ENCODE measurements at regions not wholly inside any gene's neighbourhood (a gene's known extent, or its start where the extent isn't known, plus 50 kb on each side); places are given as distances from the start of the nearest gene placed in this dataset.

DNA sequence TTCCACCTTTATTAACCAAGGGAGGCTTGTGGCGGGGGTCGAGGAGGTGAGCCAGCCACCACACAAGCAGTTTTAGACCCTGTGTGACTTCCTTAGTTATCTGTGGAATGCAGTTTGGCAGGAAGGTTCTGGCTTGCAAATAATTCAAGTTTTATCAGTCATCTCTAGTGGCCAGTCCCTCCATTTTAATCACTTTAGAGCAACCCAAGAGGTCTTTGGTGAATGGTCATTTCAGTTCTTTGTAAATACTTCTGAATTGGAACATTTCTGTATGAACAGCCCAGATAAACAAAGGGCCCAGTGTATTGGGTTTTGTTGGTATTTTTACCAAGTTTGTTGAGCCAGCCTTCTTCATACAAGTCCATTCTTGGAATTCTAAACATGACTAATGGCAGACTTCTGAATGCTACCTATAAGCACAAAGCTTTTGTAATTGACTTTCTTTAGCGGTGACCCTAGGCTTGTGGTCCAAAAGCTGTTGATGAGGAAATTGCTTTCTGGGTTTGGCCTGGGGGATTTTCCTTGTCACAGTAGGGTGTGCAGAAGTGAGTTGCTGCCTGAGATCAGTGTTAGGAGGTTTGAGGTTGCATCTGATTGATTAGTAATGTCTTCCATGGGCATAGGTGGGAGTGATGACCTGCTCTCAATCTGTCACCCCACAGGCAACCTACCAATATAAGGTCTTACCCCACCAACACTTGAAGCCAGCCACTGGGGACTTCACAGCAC, 193.3 kb upstream of the TOPAZ1 start:
- no peak overlapping the region for H3K4me3 Mint-ChIP-seq
- H3K27me3 Mint-ChIP-seq: peaks cover 32% of the 10 kb centered on the region
- no peaks in the 10 kb centered on the region for H3K4me1 Mint-ChIP-seq (ENCODE audit: low read depth)
- H3K36me3 Mint-ChIP-seq (ENCODE audit: low read depth): no peaks in the 10 kb centered on the region
- no peaks in the 10 kb centered on the region for H3K9me3 Mint-ChIP-seq
- DNase-seq: no peak
- H3K27ac Mint-ChIP-seq: no peak overlapping the region

DNA sequence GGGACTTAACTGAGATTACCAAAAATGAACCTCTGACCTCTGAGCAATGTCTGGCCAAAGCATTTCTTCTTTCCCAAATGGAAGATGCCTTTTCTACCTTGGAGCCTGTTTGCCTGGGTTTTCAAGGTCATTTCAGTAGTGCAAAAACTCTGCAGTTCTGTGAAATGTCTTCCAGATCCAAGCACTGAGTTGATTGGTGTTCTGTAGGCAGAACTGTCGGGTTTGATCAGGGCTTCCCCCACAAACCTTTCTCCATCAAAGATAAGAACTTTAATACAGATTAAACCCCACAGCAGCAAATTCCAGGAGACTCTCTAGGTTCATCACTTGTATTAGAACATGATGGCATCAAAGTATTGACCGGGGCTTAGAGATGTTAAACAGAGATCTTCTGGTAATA, 192.7 kb upstream of the TOPAZ1 start:
- no peaks in the 10 kb centered on the region for H3K4me1 Mint-ChIP-seq (ENCODE audit: low read depth)
- no peaks in the 10 kb centered on the region for H3K36me3 Mint-ChIP-seq (ENCODE audit: low read depth)
- H3K27me3 Mint-ChIP-seq: peaks cover 31% of the 10 kb centered on the region
- H3K27ac Mint-ChIP-seq: no peak overlapping the region
- no peak for DNase-seq
- H3K9me3 Mint-ChIP-seq: no peaks in the 10 kb centered on the region
- H3K4me3 Mint-ChIP-seq: no peak overlapping the region

DNA sequence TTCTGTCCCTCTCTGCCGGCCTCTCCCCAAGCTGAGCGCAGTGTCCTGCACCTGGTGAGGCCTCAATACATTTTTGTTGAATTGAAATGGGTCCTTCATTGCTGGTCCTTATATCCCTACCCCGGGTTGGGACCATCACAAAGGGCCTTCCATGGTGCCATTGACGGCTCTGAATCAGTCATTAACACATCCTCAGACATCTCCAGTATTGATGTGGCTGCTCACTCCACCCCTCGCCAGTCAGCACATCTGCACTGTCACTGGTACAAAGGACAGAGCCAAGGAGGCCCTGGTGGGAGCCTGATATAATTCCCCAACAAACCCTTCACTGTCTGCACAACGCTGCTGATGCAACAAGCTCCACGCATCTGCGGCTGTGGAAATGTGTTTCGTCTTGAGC, 191.6 kb upstream of the TOPAZ1 start:
- Mint-ChIP-seq H3K36me3 (ENCODE audit: low read depth) (no peaks in the 10 kb centered on the region), H3K4me1 (ENCODE audit: low read depth) (no peaks in the 10 kb centered on the region), H3K27ac (no peak overlapping the region), H3K27me3 (peaks cover 33% of the 10 kb centered on the region), H3K9me3 (no peaks in the 10 kb centered on the region), H3K4me3 (no peak overlapping the region)
- no peak for DNase-seq

DNA sequence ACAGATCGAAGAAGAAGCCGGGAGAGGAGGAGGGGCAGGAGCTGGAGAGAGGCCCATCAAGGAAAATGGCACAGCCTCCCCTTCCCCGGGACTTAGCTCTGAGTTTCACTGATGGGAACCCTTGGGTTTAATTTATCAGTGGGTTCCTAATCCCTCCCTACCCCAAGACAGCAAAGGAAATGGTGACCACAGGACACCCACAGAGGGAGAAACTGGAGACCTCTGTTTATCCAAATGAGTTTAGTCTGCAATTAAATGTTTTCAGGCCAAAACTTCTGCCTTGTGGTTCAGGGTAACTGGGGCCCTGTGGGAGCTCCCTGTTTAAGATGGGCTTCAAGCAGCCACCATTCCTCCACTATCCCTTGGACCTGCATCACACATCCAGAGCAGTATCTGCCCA, 190.8 kb upstream of the TOPAZ1 start:
- peaks cover 33% of the 10 kb centered on the region for H3K27me3 Mint-ChIP-seq
- no peak overlapping the region for H3K4me3 Mint-ChIP-seq
- DNase-seq: no peak

DNA sequence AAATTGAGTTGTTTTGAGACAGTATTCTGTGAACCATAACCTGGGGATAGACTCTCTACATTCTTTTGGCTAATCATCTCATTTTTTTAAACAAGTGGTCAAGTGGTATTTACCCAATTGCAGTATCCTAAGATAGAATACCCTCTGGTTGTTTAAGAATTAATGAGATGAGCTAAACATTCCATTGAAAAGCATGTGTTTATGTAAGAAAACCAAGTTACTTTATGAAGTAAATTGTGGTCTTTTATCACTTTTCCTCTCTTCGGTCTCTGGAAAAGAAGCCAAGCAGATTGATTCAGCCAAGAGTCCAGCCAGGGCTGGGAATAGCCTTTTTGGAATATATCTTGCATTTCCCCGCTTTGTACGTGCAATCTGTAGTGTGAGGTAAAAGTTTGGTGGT, 185.7 kb upstream of the TOPAZ1 start:
- no peak for DNase-seq
- Mint-ChIP-seq H3K9me3 (no peaks in the 10 kb centered on the region), H3K36me3 (ENCODE audit: low read depth) (no peaks in the 10 kb centered on the region), H3K4me1 (ENCODE audit: low read depth) (peaks cover 34% of the 10 kb centered on the region), H3K27ac (no peak overlapping the region), H3K27me3 (peaks cover 36% of the 10 kb centered on the region), H3K4me3 (no peak overlapping the region)

More for the DNA sequence above, 190.8 kb upstream of the TOPAZ1 start:
- Mint-ChIP-seq H3K27ac (no peak overlapping the region), H3K36me3 (ENCODE audit: low read depth) (no peaks in the 10 kb centered on the region), H3K4me1 (ENCODE audit: low read depth) (no peaks in the 10 kb centered on the region), H3K9me3 (no peaks in the 10 kb centered on the region)

DNA sequence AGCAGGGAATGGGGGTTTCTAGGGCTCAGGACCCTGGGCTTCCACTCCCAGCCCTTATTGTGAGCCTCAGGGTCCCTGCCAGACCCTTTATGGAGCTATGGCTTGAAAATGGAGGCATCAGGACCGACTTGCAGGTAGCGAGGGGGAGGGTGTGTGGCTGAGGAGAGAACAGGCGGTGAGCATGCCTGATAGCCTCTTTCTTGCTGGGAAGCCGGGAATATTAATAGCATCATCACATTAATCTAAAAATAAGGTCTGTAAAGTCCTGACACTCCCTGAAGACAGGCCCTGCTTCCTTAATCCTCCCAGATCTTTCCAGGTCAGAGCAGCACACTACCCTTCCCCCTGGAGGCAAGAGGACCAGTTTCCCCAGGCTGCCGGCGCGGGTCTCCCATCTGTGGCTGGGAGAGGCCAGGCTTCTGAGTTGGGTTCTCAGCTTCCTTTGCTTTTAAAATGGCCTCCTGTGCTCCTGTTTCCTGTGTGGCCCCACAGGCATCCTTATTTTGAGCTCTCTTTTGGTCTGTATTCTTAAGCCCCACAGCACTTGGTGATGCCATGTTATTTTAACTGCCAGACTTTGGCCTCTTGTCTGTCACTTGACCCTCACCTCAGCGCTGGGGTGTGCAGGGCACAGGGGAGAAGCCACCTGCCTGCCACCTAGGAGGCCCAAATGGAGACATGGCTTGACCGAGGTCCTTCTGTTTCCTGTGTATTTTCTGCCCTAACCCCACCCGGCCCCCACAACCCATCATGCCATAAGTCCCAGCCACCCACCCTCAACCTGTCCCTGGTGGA, 185.0 kb upstream of the TOPAZ1 start:
- no peak overlapping the region for H3K27ac Mint-ChIP-seq

DNA sequence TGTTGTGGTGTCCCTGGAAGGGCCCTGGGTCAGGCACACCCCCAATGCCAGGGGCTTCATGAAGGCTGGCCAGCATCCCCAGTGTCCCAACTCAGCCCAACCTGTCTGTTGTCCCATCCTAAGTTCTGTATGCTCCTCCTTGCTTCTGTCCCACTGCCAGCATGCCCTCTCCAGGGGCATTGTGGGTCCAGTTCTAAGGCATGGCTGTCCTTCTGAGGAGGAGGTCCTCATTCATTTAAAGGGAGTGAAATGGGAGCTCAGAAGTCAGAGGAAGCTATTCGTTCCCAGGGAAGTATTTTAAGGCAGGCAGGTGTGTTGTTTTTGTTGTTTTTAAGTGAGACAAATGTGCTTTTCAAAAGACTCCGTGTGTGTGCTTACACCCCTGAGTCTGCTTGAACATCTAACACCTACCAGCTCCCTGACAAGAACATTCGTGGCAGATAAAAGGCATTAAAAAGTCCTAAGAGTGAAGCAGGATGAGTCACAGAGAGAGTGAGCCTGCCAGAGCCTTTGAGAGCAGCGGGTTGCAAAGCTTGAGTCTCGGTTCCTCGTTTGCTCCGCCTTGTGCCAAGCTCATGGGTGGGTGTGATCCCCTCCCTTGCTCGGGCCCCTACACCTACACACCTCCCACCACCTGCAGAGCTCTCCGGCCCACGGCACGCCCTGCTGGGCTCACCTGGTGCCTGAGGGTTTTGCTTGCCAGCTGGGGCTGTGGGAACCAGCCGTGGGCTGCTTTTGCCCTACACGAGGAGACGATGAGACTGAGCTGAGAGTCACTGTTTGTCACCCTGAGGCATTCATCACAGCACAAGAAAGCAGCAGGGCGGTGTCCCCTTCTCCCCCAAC, 183.4 kb upstream of the TOPAZ1 start:
- Mint-ChIP-seq H3K4me3 (peak overlapping the region; percentile 49), H3K36me3 (ENCODE audit: low read depth) (no peaks in the 10 kb centered on the region), H3K9me3 (no peaks in the 10 kb centered on the region), H3K27me3 (peaks cover 37% of the 10 kb centered on the region), H3K27ac (no peak overlapping the region), H3K4me1 (ENCODE audit: low read depth) (peaks cover 34% of the 10 kb centered on the region)
- peak; percentile 68 for DNase-seq

More for the DNA sequence above, 185.0 kb upstream of the TOPAZ1 start:
- Mint-ChIP-seq H3K9me3 (no peaks in the 10 kb centered on the region), H3K4me1 (ENCODE audit: low read depth) (peaks cover 34% of the 10 kb centered on the region), H3K36me3 (ENCODE audit: low read depth) (no peaks in the 10 kb centered on the region), H3K27me3 (peaks cover 31% of the 10 kb centered on the region), H3K4me3 (no peak overlapping the region)
- no peak for DNase-seq

DNA sequence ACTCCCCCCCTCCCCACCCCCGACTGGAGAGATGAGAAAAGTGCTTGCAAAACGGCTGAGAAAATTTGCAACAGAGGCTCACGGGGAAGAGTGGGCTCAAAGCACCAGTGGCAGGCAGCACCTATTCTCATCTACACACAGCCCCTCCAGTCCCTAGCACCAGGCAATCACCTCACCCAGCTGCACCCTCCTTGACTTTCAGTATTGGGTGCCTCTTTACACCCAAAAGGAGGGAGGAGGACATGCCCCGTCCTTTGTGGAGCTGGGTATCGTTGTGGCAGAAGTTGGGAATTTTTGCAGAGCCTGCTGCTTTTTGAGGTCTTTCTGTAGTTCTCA, 182.8 kb upstream of the TOPAZ1 start:
- Mint-ChIP-seq H3K4me3 (no peak overlapping the region), H3K36me3 (ENCODE audit: low read depth) (no peaks in the 10 kb centered on the region), H3K9me3 (no peaks in the 10 kb centered on the region), H3K27me3 (peaks cover 38% of the 10 kb centered on the region), H3K4me1 (ENCODE audit: low read depth) (peaks cover 34% of the 10 kb centered on the region), H3K27ac (no peak overlapping the region)
- DNase-seq: no peak

DNA sequence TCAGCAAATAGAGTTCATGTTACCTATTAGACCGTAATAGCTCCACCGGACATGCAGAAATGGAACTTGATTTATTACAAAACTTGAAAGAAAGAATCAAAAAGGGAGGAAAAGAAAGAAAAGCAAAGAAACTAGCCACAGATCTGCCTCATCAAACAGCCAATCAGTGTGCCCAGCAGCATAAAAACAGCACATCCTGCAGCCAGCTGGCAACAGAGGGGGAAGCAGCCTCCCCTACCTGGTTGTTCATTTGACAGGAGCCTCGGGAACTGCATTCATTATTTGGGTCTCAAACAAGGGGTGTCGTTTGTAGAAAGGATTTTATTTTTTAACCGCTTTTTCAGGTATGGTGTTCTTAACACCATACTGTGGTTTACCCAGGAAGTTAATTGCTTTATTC, 181.5 kb upstream of the TOPAZ1 start:
- peaks cover 35% of the 10 kb centered on the region for H3K27me3 Mint-ChIP-seq
- H3K9me3 Mint-ChIP-seq: no peaks in the 10 kb centered on the region
- H3K4me1 Mint-ChIP-seq (ENCODE audit: low read depth): peaks cover 34% of the 10 kb centered on the region
- no peak overlapping the region for H3K4me3 Mint-ChIP-seq
- no peaks in the 10 kb centered on the region for H3K36me3 Mint-ChIP-seq (ENCODE audit: low read depth)
- DNase-seq: no peak
- no peak overlapping the region for H3K27ac Mint-ChIP-seq

DNA sequence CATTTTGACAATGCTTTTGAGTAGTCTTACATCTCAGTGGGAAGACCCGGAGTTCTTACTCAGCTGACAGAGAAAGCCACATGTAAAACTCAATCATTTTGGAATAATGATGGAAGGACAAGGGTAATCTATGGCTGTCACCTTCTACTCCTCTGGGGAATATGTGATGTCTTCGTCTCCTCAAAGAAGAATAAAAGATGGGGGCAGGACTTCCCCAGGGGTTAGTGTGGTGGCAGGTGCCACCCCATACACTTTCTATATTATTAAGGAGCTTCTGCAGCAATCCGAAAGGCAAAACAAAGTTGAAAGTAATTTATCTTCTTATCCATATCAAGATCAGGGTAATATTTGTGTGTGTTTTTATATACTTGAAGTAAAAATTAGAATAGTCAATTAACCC, 180.4 kb upstream of the TOPAZ1 start:
- Mint-ChIP-seq H3K36me3 (ENCODE audit: low read depth) (no peaks in the 10 kb centered on the region), H3K4me1 (ENCODE audit: low read depth) (peaks cover 34% of the 10 kb centered on the region), H3K27ac (no peak overlapping the region), H3K9me3 (no peaks in the 10 kb centered on the region), H3K4me3 (no peak overlapping the region), H3K27me3 (peaks cover 35% of the 10 kb centered on the region)
- DNase-seq: no peak

DNA sequence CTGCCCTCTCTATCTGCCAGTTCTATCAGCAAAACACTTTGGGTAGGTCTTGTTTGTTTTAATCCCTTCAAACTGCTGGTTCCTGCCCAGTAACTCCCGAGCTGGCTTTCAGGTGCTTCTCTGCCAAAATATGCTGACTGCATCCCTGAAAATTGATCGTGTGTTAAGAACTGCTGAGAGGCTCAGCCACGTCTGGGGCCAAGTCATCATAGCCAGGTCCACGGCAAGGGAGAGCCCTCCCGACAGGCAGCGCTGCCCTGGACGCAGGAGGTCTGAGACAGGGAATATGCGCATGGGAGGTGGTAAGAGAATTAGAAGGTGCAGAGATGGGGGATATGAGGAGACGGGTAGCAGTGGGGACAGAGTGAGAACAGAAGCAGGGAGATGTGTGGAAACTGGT, 179.7 kb upstream of the TOPAZ1 start:
- H3K27ac Mint-ChIP-seq: no peak overlapping the region
- H3K9me3 Mint-ChIP-seq: no peaks in the 10 kb centered on the region
- H3K4me3 Mint-ChIP-seq: no peak overlapping the region
- H3K36me3 Mint-ChIP-seq (ENCODE audit: low read depth): no peaks in the 10 kb centered on the region
- H3K27me3 Mint-ChIP-seq: peaks cover 35% of the 10 kb centered on the region
- no peak for DNase-seq
- peaks cover 34% of the 10 kb centered on the region for H3K4me1 Mint-ChIP-seq (ENCODE audit: low read depth)

DNA sequence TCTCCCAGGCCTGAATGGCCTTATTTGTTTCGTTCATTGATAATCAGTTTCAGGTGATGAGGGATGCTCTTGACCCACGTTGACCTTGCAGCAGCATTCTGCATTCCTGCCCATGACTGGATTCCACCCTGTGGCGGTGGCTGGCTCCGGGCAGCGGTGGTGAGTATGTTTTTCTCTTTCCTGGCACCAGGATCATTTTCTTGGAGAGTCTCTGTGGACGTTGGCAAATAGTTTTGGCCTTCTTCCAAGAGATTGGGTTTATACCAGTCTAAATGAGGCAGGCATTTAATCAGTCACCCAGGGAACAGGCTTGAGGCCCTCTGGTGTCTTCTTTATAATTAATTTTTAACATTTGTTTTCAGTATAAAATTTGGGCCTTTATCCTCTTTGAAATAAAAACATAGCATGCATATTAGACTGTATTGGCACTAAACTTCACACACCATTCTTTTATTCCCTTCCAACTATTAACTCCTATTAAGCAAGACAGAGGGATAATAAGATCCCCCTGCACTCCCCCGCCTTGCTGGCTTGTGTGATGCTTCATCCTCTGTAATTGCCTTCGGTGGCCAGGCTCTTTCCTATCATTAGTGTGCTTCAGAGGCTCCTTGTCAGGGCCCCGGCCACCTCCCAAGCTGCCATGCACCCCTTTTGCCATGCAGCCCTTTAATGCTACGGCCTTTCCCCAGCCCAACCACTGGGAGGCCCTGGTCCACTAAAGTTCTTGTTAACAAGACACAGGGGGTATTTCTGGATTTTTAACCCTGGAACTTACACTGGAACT, 176.2 kb upstream of the TOPAZ1 start:
- no peak for DNase-seq
- no peaks in the 10 kb centered on the region for H3K36me3 Mint-ChIP-seq (ENCODE audit: low read depth)
- no peak overlapping the region for H3K27ac Mint-ChIP-seq
- H3K27me3 Mint-ChIP-seq: peaks cover 31% of the 10 kb centered on the region
- H3K9me3 Mint-ChIP-seq: no peaks in the 10 kb centered on the region
- H3K4me3 Mint-ChIP-seq: no peak overlapping the region
- H3K4me1 Mint-ChIP-seq (ENCODE audit: low read depth): peaks cover 11% of the 10 kb centered on the region

DNA sequence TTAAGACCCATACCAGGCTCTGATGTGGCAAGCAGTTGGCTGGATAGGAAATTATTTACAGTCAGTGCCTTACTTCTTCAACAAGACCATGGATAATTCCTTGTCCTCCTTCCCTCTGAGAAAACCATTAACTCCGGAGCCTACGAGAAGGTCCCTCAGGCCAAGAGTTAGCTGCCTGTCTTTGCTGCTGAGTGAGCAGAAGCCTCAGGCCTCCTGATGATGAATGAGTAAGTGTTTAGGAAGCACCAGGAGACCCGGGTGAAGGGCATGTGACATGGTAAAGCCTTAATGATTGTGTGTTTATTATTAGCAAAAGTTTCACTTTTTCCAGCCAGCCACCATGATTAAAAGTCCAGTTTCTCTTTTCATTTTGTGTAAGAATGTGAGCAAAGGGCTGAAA, 174.9 kb upstream of the TOPAZ1 start:
- H3K27ac Mint-ChIP-seq: no peak overlapping the region
- no peak overlapping the region for H3K4me3 Mint-ChIP-seq
- H3K4me1 Mint-ChIP-seq (ENCODE audit: low read depth): peaks cover 8% of the 10 kb centered on the region
- H3K9me3 Mint-ChIP-seq: no peaks in the 10 kb centered on the region
- no peaks in the 10 kb centered on the region for H3K36me3 Mint-ChIP-seq (ENCODE audit: low read depth)
- H3K27me3 Mint-ChIP-seq: peaks cover 31% of the 10 kb centered on the region
- no peak for DNase-seq

DNA sequence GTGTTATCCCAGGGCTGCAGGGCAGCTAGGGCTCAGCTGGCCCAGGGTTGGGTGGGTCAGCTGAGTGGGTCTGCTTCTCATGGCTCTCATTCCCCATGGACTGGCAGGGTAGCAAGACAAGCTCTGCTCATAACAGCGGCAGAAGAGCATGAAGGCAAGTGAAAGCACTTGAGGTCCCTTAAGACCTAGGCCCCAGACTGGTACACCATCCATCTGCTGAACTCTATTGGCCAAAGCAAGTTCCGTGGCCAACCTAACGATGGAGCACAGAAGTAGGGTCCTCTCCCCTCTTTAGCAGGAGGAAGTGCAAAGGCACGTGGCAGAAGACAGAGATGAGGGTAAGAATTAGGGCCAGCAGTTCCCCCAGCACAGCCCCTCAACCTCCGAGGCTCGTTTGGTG, 174.3 kb upstream of the TOPAZ1 start:
- DNase-seq: no peak
- Mint-ChIP-seq H3K27me3 (peaks cover 29% of the 10 kb centered on the region), H3K9me3 (no peaks in the 10 kb centered on the region), H3K4me3 (no peak overlapping the region), H3K4me1 (ENCODE audit: low read depth) (peaks cover 8% of the 10 kb centered on the region), H3K36me3 (ENCODE audit: low read depth) (no peaks in the 10 kb centered on the region), H3K27ac (no peak overlapping the region)

All from activated T-cell treated with anti-CD3 and anti-CD28 coated beads, Interleukin-2, amount 50 U/mL, for 24 hours (primary cell).